Hematopoietic multipotent progenitor cell (in vitro differentiated cells): ENCODE measurements at regions not wholly inside any gene's neighbourhood (a gene's known extent, or its start where the extent isn't known, plus 50 kb on each side); places are given as distances from the start of the nearest gene placed in this dataset.
"Not testable (repeated sequence)": the region's sequence is repeated elsewhere in the genome, so short reads cannot be mapped to it uniquely, and the experiment has no call there.

Experiments
- DNase-seq, 3 donors: peaks; one replicate each; pipeline ENCODE4 v3.0.0-alpha.2; 2011 to 2015; ENCODE audit warnings: low read depth in 2 of 3, low spot score in 2 of 3

- no peak for DNase-seq
Observed at GRCh38 chr2:239667431-239667985, 266.7 kb upstream of the HDAC4 start.

- no peak for DNase-seq
Observed at GRCh38 chr2:239666855-239667376, 266.1 kb upstream of the HDAC4 start.

- no peak for DNase-seq
Observed at GRCh38 chr2:239666053-239666854, 265.4 kb upstream of the HDAC4 start.

- DNase-seq, result no peak
Observed at GRCh38 chr2:239664216-239664810, 263.5 kb upstream of the HDAC4 start.

- no peak for DNase-seq
Observed at GRCh38 chr2:239663364-239663924, 262.6 kb upstream of the HDAC4 start.

- no peak for DNase-seq
Observed at GRCh38 chr2:239662413-239663120, 261.7 kb upstream of the HDAC4 start.

GRCh38 chr2:239661334-239662312 is 260.8 kb upstream of the HDAC4 start:
- no peak for DNase-seq

- no peak for DNase-seq
Observed at GRCh38 chr2:239660390-239661230, 259.8 kb upstream of the HDAC4 start.

GRCh38 chr2:239657992-239658391 is 257.2 kb upstream of the HDAC4 start:
- no peak for DNase-seq

- no peak for DNase-seq
Observed at GRCh38 chr2:239657236-239657635, 256.4 kb upstream of the HDAC4 start.

GRCh38 chr2:239654266-239654665 is 253.4 kb upstream of the HDAC4 start:
- DNase-seq, result no peak

- no peak for DNase-seq
Observed at GRCh38 chr2:239651859-239652258, 251.0 kb upstream of the HDAC4 start.

- DNase-seq, result no peak
Observed at GRCh38 chr2:239650674-239651073, 249.9 kb upstream of the HDAC4 start.

- no peak for DNase-seq
Observed at GRCh38 chr2:239649309-239649708, 248.5 kb upstream of the HDAC4 start.

- DNase-seq, result no peak
Observed at GRCh38 chr2:239648607-239649006, 247.8 kb upstream of the HDAC4 start.

- no peak for DNase-seq
Observed at GRCh38 chr2:239647052-239647819, 246.4 kb upstream of the HDAC4 start.

- DNase-seq, result no peak
Observed at GRCh38 chr2:239646184-239646583, 245.4 kb upstream of the HDAC4 start.

GRCh38 chr2:239644594-239644993 is 243.8 kb upstream of the HDAC4 start:
- not testable (repeated sequence) for DNase-seq
